K562 (cell line): ENCODE measurements at regions not wholly inside any gene's neighbourhood (a gene's known extent, or its start where the extent isn't known, plus 50 kb on each side); places are given as distances from the start of the nearest gene placed in this dataset.

Source experiments
- ATAC-seq: fragments of 200-7000 bp; cut with Tn5 transposase; 3 replicates; pipeline ENCODE4 v1.9.1; 2020; ENCODE audit warnings: moderate library complexity
- BruUV-seq: library from RNA; stranded (reverse); fragments of 400-500 nt; replicated peaks from 2 replicates; lab custom pipeline; 2021; lab: Mats Ljungman, UMichigan
- CTCF ChIA-PET: fragments of 300-600 bp; formaldehyde crosslinking; extraction: SDS; loops from one replicate; lab custom pipeline; 2021; ENCODE audit warnings: low intra/inter-chr PET ratio; lab: Yijun Ruan, JAX
- POLR2A ChIA-PET: fragments of 300-600, 350-650 bp; sonication (Branson Sonifier 250); formaldehyde crosslinking; extraction: SDS; loops from one replicate; lab custom pipeline; 2021; ENCODE audit warnings: antibody characterized with exemption, inconsistent platforms; lab: Yijun Ruan, JAX
- DNase-seq, 4 experiments: peaks; one replicate each; pipeline versions ENCODE4 v3.0.0 to v3.0.0-alpha.2; 2011 to 2018; ENCODE audit warnings: low spot score in 3 of 4, mixed read lengths in 3 of 4; ENCODE audit errors: extremely low read depth in 1 of 4
- FAIRE-seq: peaks from 2 replicates; lab custom pipeline; 2011; peaks lifted over from hg19 to GRCh38; lab: Jason Lieb, UNC
- H2AFZ ChIP-seq: 2 replicates; pipeline ENCODE4 v1.6.0; 2011; ENCODE audit warnings: low read depth, low read length, control low read depth, inconsistent platforms
- H3K27ac ChIP-seq: fragments of 200-600 bp; 3 replicates; pipeline ENCODE4 v1.8.0; 2011; ENCODE audit warnings: low read depth, mild to moderate bottlenecking, control low read depth, inconsistent platforms, low read length, moderate library complexity, mixed read lengths; ENCODE audit errors: extremely low read depth
- H3K27me3 ChIP-seq, 2 experiments: fragments of 300-600 bp in 1 of 2; 2 replicates in 1 of 2; 3 replicates in 1 of 2; pipeline versions ENCODE4 v1.6.0 to v1.8.0; 2011; ENCODE audit warnings: inconsistent platforms in 2 of 2, low read length in 2 of 2, mild to moderate bottlenecking in 1 of 2, mixed read lengths in 1 of 2, moderate library complexity in 1 of 2; ENCODE audit not compliant: control insufficient read depth in 2 of 2, insufficient read depth in 2 of 2
- H3K36me3 ChIP-seq: fragments of 300-600 bp; 3 replicates; pipeline ENCODE4 v1.8.0; 2011; ENCODE audit warnings: mild to moderate bottlenecking, low read length, inconsistent platforms; ENCODE audit not compliant: control insufficient read depth, insufficient read depth
- H3K4me1 ChIP-seq, 2 experiments: fragments of 200-600 bp in 1 of 2; replicated peaks in 1 of 2; 2 replicates in 1 of 2; 3 replicates in 1 of 2; pipeline versions ENCODE4 v1.5.1 to v1.8.0; 2011; ENCODE audit warnings: inconsistent platforms in 2 of 2, low read length in 2 of 2, mild to moderate bottlenecking in 1 of 2, mixed read lengths in 1 of 2, moderate library complexity in 1 of 2; ENCODE audit not compliant: control insufficient read depth in 2 of 2, insufficient read depth in 2 of 2
- H3K4me2 ChIP-seq: 2 replicates; pipeline ENCODE4 v1.6.1; 2011; ENCODE audit warnings: low read length, control low read depth, inconsistent platforms, mixed read lengths; ENCODE audit not compliant: insufficient read depth
- H3K4me3 ChIP-seq: fragments of 200-600 bp; sonication (generic), shearing (Covaris generic); 2 replicates; pipeline ENCODE4 v1.5.1; 2016; ENCODE audit warnings: control low read depth, inconsistent platforms
- H3K79me2 ChIP-seq: fragments of 200-600 bp; 3 replicates; pipeline ENCODE4 v1.8.0; 2011; ENCODE audit warnings: low read length, inconsistent platforms; ENCODE audit not compliant: control insufficient read depth, insufficient read depth
- H3K9ac ChIP-seq, 2 experiments: 2 replicates each; pipeline versions ENCODE4 v1.6.0 to v1.6.1; 2011; ENCODE audit warnings: low read depth in 2 of 2, low read length in 2 of 2, control low read depth in 1 of 2, inconsistent platforms in 1 of 2, mild to moderate bottlenecking in 1 of 2, mixed read lengths in 1 of 2; ENCODE audit not compliant: insufficient read depth in 1 of 2
- H3K9me1 ChIP-seq: one replicate; pipeline ENCODE4 v1.6.0; 2011; ENCODE audit warnings: inconsistent platforms, mild to moderate bottlenecking, low read length, moderate library complexity; ENCODE audit not compliant: control insufficient read depth, insufficient read depth
- H3K9me3 ChIP-seq: replicated peaks from 2 replicates; pipeline ENCODE4 v1.5.1; 2011; ENCODE audit warnings: low read depth, low read length, inconsistent platforms; ENCODE audit not compliant: control insufficient read depth, insufficient read depth
- H4K20me1 ChIP-seq: replicated peaks from 2 replicates; pipeline ENCODE4 v1.6.1; 2011; ENCODE audit warnings: low read length, inconsistent platforms, mixed read lengths; ENCODE audit not compliant: control insufficient read depth, insufficient read depth
- ARHGAP35 ChIP-seq: fragments of 450-650 bp; IDR thresholded peaks from 2 replicates; pipeline ENCODE4 v1.6.1; 2018; ENCODE audit not compliant: partially characterized antibody
- ASH1L ChIP-seq: fragments of 450-650 bp; IDR thresholded peaks from 2 replicates; pipeline ENCODE4 v1.6.1; 2018; ENCODE audit warnings: borderline replicate concordance, mild to moderate bottlenecking, low read depth; ENCODE audit not compliant: partially characterized antibody
- BRF1 ChIP-seq: IDR thresholded peaks from 3 replicates; pipeline ENCODE4 v1.6.1; 2011; ENCODE audit warnings: borderline replicate concordance, mild to moderate bottlenecking; ENCODE audit not compliant: insufficient read length; ENCODE audit errors: extremely low read depth
- FOXA3 ChIP-seq, 2 experiments: fragments of 450-650 bp in 1 of 2; sonication (generic) in 1 of 2; formaldehyde crosslinking; IDR thresholded peaks in 1 of 2; conservative IDR thresholded peaks in 1 of 2; 2 replicates each; pipeline versions ENCODE4 v1.4.0 to v1.8.0; 2020 to 2022; ENCODE audit warnings: mild to moderate bottlenecking in 2 of 2, missing genetic modification reagents in 1 of 2
- JUN ChIP-seq, 2 experiments: sonication (generic) in 1 of 2; formaldehyde crosslinking in 1 of 2; IDR thresholded peaks; 2 replicates each; pipeline versions ENCODE4 v1.6.1 to v1.8.0; 2012 to 2022; ENCODE audit warnings: borderline replicate concordance in 2 of 2, mild to moderate bottlenecking in 2 of 2, improper control_type of control experiment in 1 of 2, low read depth in 1 of 2, low read length in 1 of 2, missing genetic modification reagents in 1 of 2
- KAT2B ChIP-seq: IDR thresholded peaks from one replicate; pipeline ENCODE4 v1.6.1; 2012; ENCODE audit warnings: low read depth, mild to moderate bottlenecking, control low read depth, inconsistent platforms, low read length, moderate library complexity
- LARP7 ChIP-seq: fragments of 450-650 bp; IDR thresholded peaks from 2 replicates; pipeline ENCODE4 v1.6.1; 2016
- MTA1 ChIP-seq: fragments of 450-650 bp; IDR thresholded peaks from 2 replicates; pipeline ENCODE4 v1.6.1; 2017; ENCODE audit warnings: borderline replicate concordance
- NFE2 ChIP-seq: IDR thresholded peaks from 2 replicates; pipeline ENCODE4 v1.6.1; 2014; ENCODE audit warnings: antibody characterized with exemption, low read depth
- NFIX ChIP-seq: fragments of 250-450 bp; sonication (Bioruptor Pico); IDR thresholded peaks from 2 replicates; pipeline ENCODE4 v1.4.0; 2020; ENCODE audit warnings: low read depth, mild to moderate bottlenecking, moderate library complexity
- NRF1 ChIP-seq, 2 experiments: fragments of 450-650 bp; IDR thresholded peaks in 1 of 2; conservative IDR thresholded peaks in 1 of 2; 2 replicates each; pipeline ENCODE4 v1.6.1; 2014; ENCODE audit warnings: mild to moderate bottlenecking in 2 of 2
- PCBP2 ChIP-seq: fragments of 200-400 bp; formaldehyde crosslinking; IDR thresholded peaks from 2 replicates; pipeline ENCODE4 v1.6.1; 2018; ENCODE audit warnings: low read length, low read depth, mild to moderate bottlenecking, moderate library complexity; ENCODE audit not compliant: poor library complexity, severe bottlenecking
- SAP30 ChIP-seq: fragments of 200-600 bp; sonication (generic); IDR thresholded peaks from 2 replicates; pipeline ENCODE4 v1.6.1; 2012; ENCODE audit warnings: borderline replicate concordance, low read depth, mild to moderate bottlenecking, moderate library complexity, low read length, control low read depth, inconsistent platforms; ENCODE audit not compliant: insufficient read depth, poor library complexity, severe bottlenecking
- SIRT6 ChIP-seq: IDR thresholded peaks from one replicate; pipeline ENCODE4 v1.6.1; 2012; ENCODE audit warnings: low read depth, mild to moderate bottlenecking, control low read depth, inconsistent platforms, low read length, moderate library complexity
- SUPT5H ChIP-seq: fragments of 450-650 bp; IDR thresholded peaks from 2 replicates; pipeline ENCODE4 v1.6.1; 2016
- TAL1 ChIP-seq: fragments of 450-650 bp; IDR thresholded peaks from 2 replicates; pipeline ENCODE4 v1.6.1; 2016; ENCODE audit warnings: mild to moderate bottlenecking
- U2AF2 ChIP-seq: fragments of 200-400 bp; formaldehyde crosslinking; optimal IDR thresholded peaks from 2 replicates; pipeline ENCODE3; 2017; ENCODE audit warnings: low read depth, mild to moderate bottlenecking, low read length
- ZNF121 ChIP-seq: sonication (generic); formaldehyde crosslinking; conservative IDR thresholded peaks from 2 replicates; pipeline ENCODE4 v1.8.0; 2022; ENCODE audit warnings: missing genetic modification reagents
- ZNF124 ChIP-seq: sonication (generic); formaldehyde crosslinking; IDR thresholded peaks from 2 replicates; pipeline ENCODE4 v1.8.1; 2022; ENCODE audit warnings: missing genetic modification reagents
- ZNF592 ChIP-seq: fragments of 450-650 bp; IDR thresholded peaks from 2 replicates; pipeline ENCODE4 v1.6.1; 2017; ENCODE audit warnings: antibody characterized with exemption, mild to moderate bottlenecking
- ZNF707 ChIP-seq: fragments of 250-450 bp; sonication (Bioruptor Pico); conservative IDR thresholded peaks from 2 replicates; pipeline ENCODE4 v1.8.0; 2022; ENCODE audit warnings: inconsistent platforms, mild to moderate bottlenecking, moderate library complexity
- ZNF764 ChIP-seq: fragments of 250-450 bp; sonication (Bioruptor Pico); IDR thresholded peaks from 2 replicates; pipeline ENCODE4 v1.4.0; 2020; ENCODE audit warnings: low read depth, mild to moderate bottlenecking, moderate library complexity
- WGBS: fragments of 100-300 bp; shearing (Covaris generic); methylation state at CpG from one replicate; pipeline ENCODE4 v1.1.6; 2016; ENCODE audit warnings: low coverage, mixed read lengths; ENCODE audit not compliant: insufficient coverage; ENCODE audit errors: missing lambda C conversion rate; 5-methylcytosine and 5-hydroxymethylcytosine counted together
- in situ Hi-C: fragments of 300-500 bp; cut with MboI; formaldehyde crosslinking; loops from 4 replicates; pipeline ENCODE4 v1.15.0; 2018; ENCODE audit warnings: inconsistent platforms, mixed read lengths
- intact Hi-C: fragments of 100-400 bp; cut with micrococcal nuclease; formaldehyde crosslinking; loops from 2 replicates; pipeline ENCODE4 v1.14.2; 2022

GRCh38 chr4:59247032-59247431 is 1953.1 kb upstream of the ADGRL3 start:
- no peak for DNase-seq
- ATAC-seq: no peak
- FAIRE-seq: no peak

GRCh38 chr4:59248313-59248712 is 1951.8 kb upstream of the ADGRL3 start:
- DNase-seq: no peak
- POLR2A ChIA-PET: no interaction called here
- intact Hi-C loops: no loop called here

More at GRCh38 chr4:59247032-59247431, 1953.1 kb upstream of the ADGRL3 start:
- TF ChIP-seq KAT2B: no peak
- TF ChIP-seq TAL1: no peak
- no peak for TF ChIP-seq SAP30
- TF ChIP-seq U2AF2: no peak
- TF ChIP-seq ZNF764 (CRISPR knock-in tag): no peak
- no peak for TF ChIP-seq BRF1
- no peak for TF ChIP-seq ZNF707 (CRISPR knock-in tag)
- no peak for TF ChIP-seq NFIX (CRISPR knock-in tag)
- no peak for TF ChIP-seq ZNF124
- no peak for TF ChIP-seq PCBP2
- no peak for TF ChIP-seq MTA1
- TF ChIP-seq ARHGAP35: no peak
- no peak for TF ChIP-seq NFE2
- no peak for TF ChIP-seq JUN (IDR thresholded peaks at IDR 0.05; ENCODE audit: borderline replicate concordance, low read depth, low read length)
- no peak for TF ChIP-seq JUN (CRISPR knock-in tag; IDR thresholded peaks at IDR 0.05; ENCODE audit: borderline replicate concordance)
- 0% methylated on average over 1 of the region's 1 CpG for WGBS
- in situ Hi-C loops: no loop called here
- Histone ChIP-seq H3K4me1 (no peaks in the 10 kb centered on the region), H3K27me3 (no peaks in the 10 kb centered on the region), H3K27ac (no peak overlapping the region), H4K20me1 (no peaks in the 10 kb centered on the region), H3K9me1 (no peaks in the 10 kb centered on the region), H3K36me3 (no peaks in the 10 kb centered on the region), H3K4me2 (no peak overlapping the region), H3K79me2 (no peaks in the 10 kb centered on the region), H2AFZ (no peak overlapping the region), H3K9ac (no peak overlapping the region), H3K4me3 (no peak overlapping the region), H3K9me3 (no peaks in the 10 kb centered on the region)
- CTCF ChIA-PET: interaction anchor here (0.7 kb wide), 1 partner anchor 980 kb away, joined by 3 read pairs; no protein-coding TSS in a partner anchor
- BruUV-seq: no TSS peak
- intact Hi-C loops: no loop called here
- POLR2A ChIA-PET: no interaction called here

More at GRCh38 chr4:59248313-59248712, 1951.8 kb upstream of the ADGRL3 start:
- no peak overlapping the region for H3K4me3 ChIP-seq
- H3K9ac ChIP-seq: no peak overlapping the region
- in situ Hi-C loops: no loop called here
- ATAC-seq (no peak), FAIRE-seq (no peak)
- H3K4me1 ChIP-seq: no peaks in the 10 kb centered on the region
- H3K27me3 ChIP-seq: no peaks in the 10 kb centered on the region
- H3K9me1 ChIP-seq: no peaks in the 10 kb centered on the region
- H3K27ac ChIP-seq: no peak overlapping the region
- 0% methylated on average over 1 of the region's 1 CpG for WGBS
- no peaks in the 10 kb centered on the region for H3K79me2 ChIP-seq
- no peaks in the 10 kb centered on the region for H3K36me3 ChIP-seq
- H3K9me3 ChIP-seq: no peaks in the 10 kb centered on the region
- no peak overlapping the region for H2AFZ ChIP-seq
- BruUV-seq: no TSS peak
- CTCF ChIA-PET: no interaction called here
- H4K20me1 ChIP-seq: no peaks in the 10 kb centered on the region
- no peak overlapping the region for H3K4me2 ChIP-seq
- TF ChIP-seq ZNF592 (no peak), NRF1 (conservative IDR thresholded peaks at IDR 0.05 in 1 of 2, IDR thresholded peaks at IDR 0.05 in 1 of 2) (no peak), ZNF121 (CRISPR knock-in tag) (no peak), FOXA3 (CRISPR knock-in tag; conservative IDR thresholded peaks at IDR 0.05 in 1 of 2, IDR thresholded peaks at IDR 0.05 in 1 of 2) (no peak), ASH1L (no peak), SIRT6 (no peak), LARP7 (no peak), MTA1 (no peak), SUPT5H (no peak)
